SK-N-SH treated with all-trans-retinoic acid at 6 μM for 48 hours (cell line): ENCODE measurements at regions not wholly inside any gene's neighbourhood (a gene's known extent, or its start where the extent isn't known, plus 50 kb on each side); places are given as distances from the start of the nearest gene placed in this dataset.

Experiments used
- ARNTL ChIP-seq: fragments of 450-650 bp; formaldehyde crosslinking; IDR thresholded peaks from 2 replicates; pipeline ENCODE4 v1.5.0; 2020; ENCODE audit warnings: low read depth, mild to moderate bottlenecking, moderate library complexity, borderline replicate concordance
- ESRRG ChIP-seq: fragments of 250-450 bp; sonication (Bioruptor Pico); IDR thresholded peaks from 2 replicates; pipeline ENCODE4 v1.6.1; 2021; ENCODE audit warnings: mild to moderate bottlenecking
- GLIS3 ChIP-seq: fragments of 250-450 bp; sonication (Bioruptor Pico); IDR thresholded peaks from 2 replicates; pipeline ENCODE4 v1.5.0; 2020; ENCODE audit warnings: mild to moderate bottlenecking, moderate library complexity
- OSR1 ChIP-seq: fragments of 250-450 bp; sonication (Bioruptor Pico); IDR thresholded peaks from 2 replicates; pipeline ENCODE4 v1.8.0; 2022; ENCODE audit warnings: moderate library complexity, mild to moderate bottlenecking, inconsistent platforms
- PATZ1 ChIP-seq: fragments of 250-450 bp; sonication (Bioruptor Pico); IDR thresholded peaks from 2 replicates; pipeline ENCODE4 v1.8.0; 2020; ENCODE audit warnings: mild to moderate bottlenecking, moderate library complexity, borderline replicate concordance
- POU6F1 ChIP-seq: fragments of 250-450 bp; sonication (Bioruptor Pico); IDR thresholded peaks from 2 replicates; pipeline ENCODE4 v1.8.0; 2021; ENCODE audit warnings: low read depth, mild to moderate bottlenecking, moderate library complexity, borderline replicate concordance
- SNAI2 ChIP-seq: fragments of 250-450 bp; sonication (Bioruptor Pico); IDR thresholded peaks from 2 replicates; pipeline ENCODE4 v1.5.0; 2020; ENCODE audit warnings: mild to moderate bottlenecking, moderate library complexity
- ZC3H10 ChIP-seq: fragments of 250-450 bp; sonication (Bioruptor Pico); IDR thresholded peaks from 2 replicates; pipeline ENCODE4 v1.5.1; 2021; ENCODE audit warnings: mild to moderate bottlenecking, moderate library complexity
- ZNF565 ChIP-seq: fragments of 450-650 bp; formaldehyde crosslinking; conservative IDR thresholded peaks from 2 replicates; pipeline ENCODE4 v1.5.0; 2020; ENCODE audit warnings: low read depth, mild to moderate bottlenecking, moderate library complexity
- ZNF70 ChIP-seq: fragments of 450-650 bp; formaldehyde crosslinking; IDR thresholded peaks from 2 replicates; pipeline ENCODE4 v1.5.0; 2020; ENCODE audit warnings: mild to moderate bottlenecking, moderate library complexity
- TF ChIP-seq, protein P1 (sequence below): fragments of 250-450 bp; sonication (Bioruptor Pico); IDR thresholded peaks from 2 replicates; pipeline ENCODE4 v1.5.1; 2020; ENCODE audit warnings: low read depth, mild to moderate bottlenecking, moderate library complexity

DNA sequence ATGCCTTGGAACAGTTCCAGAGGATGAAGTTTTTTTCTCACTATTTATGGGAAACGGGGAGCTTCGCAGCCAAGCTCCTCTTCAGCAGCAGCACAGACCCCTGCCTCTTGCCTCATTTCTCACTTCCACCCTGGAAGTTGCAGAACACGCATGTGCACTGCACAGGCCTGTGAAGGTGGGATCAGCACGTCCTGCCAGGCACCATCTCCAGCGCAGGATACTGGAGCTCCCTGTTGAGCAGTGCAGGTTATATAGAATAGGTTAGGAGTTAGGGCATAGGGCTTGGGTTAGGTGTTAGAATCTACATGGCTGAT is 110.1 kb upstream of the CENPE start:
- TF ChIP-seq SNAI2 (CRISPR knock-in tag) (no peak), ZC3H10 (CRISPR knock-in tag) (no peak), ZNF565 (CRISPR knock-in tag) (no peak), ARNTL (CRISPR knock-in tag) (no peak), ESRRG (CRISPR knock-in tag) (no peak), POU6F1 (CRISPR knock-in tag) (no peak), GLIS3 (CRISPR knock-in tag) (no peak), OSR1 (CRISPR knock-in tag) (no peak), ZNF70 (CRISPR knock-in tag) (no peak), PATZ1 (CRISPR knock-in tag) (no peak)
- TF ChIP-seq, protein P1, sequence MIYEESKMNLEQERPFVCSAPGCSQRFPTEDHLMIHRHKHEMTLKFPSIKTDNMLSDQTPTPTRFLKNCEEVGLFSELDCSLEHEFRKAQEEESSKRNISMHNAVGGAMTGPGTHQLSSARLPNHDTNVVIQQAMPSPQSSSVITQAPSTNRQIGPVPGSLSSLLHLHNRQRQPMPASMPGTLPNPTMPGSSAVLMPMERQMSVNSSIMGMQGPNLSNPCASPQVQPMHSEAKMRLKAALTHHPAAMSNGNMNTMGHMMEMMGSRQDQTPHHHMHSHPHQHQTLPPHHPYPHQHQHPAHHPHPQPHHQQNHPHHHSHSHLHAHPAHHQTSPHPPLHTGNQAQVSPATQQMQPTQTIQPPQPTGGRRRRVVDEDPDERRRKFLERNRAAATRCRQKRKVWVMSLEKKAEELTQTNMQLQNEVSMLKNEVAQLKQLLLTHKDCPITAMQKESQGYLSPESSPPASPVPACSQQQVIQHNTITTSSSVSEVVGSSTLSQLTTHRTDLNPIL: no peak
